SIG-M5 treated with dmso at 0.1 percent for 504 hours (cell line): ENCODE measurements at regions not wholly inside any gene's neighbourhood (a gene's known extent, or its start where the extent isn't known, plus 50 kb on each side); places are given as distances from the start of the nearest gene placed in this dataset.
"Not testable (repeated sequence)": the region's sequence is repeated elsewhere in the genome, so short reads cannot be mapped to it uniquely, and the experiment has no call there.

Experiments
- DNase-seq: peaks from one replicate; lab custom pipeline; 2025; ENCODE audit not compliant: unreplicated experiment; lab: John Stamatoyannopoulos, UW

- DNase-seq: no peak
Observed at GRCh38 chr6:85134172-85134571, 315.7 kb upstream of the NT5E start.

GRCh38 chr6:85132091-85132490, 317.8 kb upstream of the NT5E start:
- DNase-seq: no peak

GRCh38 chr6:85130743-85131142, 319.1 kb upstream of the NT5E start:
- DNase-seq: no peak

GRCh38 chr6:85129881-85130280, 320.0 kb upstream of the NT5E start:
- DNase-seq: no peak

GRCh38 chr6:85128781-85129180, 321.1 kb upstream of the NT5E start:
- DNase-seq: no peak

GRCh38 chr6:85128256-85128655, 321.6 kb upstream of the NT5E start:
- not testable (repeated sequence) for DNase-seq

GRCh38 chr6:85127696-85128243, 322.1 kb upstream of the NT5E start:
- DNase-seq: no peak

- no peak for DNase-seq
Observed at GRCh38 chr6:85127168-85127498, 322.8 kb upstream of the NT5E start.

- no peak for DNase-seq
Observed at GRCh38 chr6:85126485-85127167, 323.3 kb upstream of the NT5E start.

- DNase-seq: no peak
Observed at GRCh38 chr6:85125526-85125925, 324.4 kb upstream of the NT5E start.

GRCh38 chr6:85124472-85125354, 325.2 kb upstream of the NT5E start:
- DNase-seq: no peak

GRCh38 chr6:85121158-85121557, 328.7 kb upstream of the NT5E start:
- DNase-seq: no peak

GRCh38 chr6:85118652-85119235, 331.1 kb upstream of the NT5E start:
- no peak for DNase-seq

- DNase-seq: no peak
Observed at GRCh38 chr6:85118233-85118632, 331.6 kb upstream of the NT5E start.

GRCh38 chr6:85116475-85116874, 333.4 kb upstream of the NT5E start:
- DNase-seq: no peak

- DNase-seq: no peak
Observed at GRCh38 chr6:85115876-85116275, 334.0 kb upstream of the NT5E start.

- DNase-seq: no peak
Observed at GRCh38 chr6:85115376-85115775, 334.5 kb upstream of the NT5E start.

- no peak for DNase-seq
Observed at GRCh38 chr6:85114581-85114935, 335.3 kb upstream of the NT5E start.

GRCh38 chr6:85113934-85114580, 335.8 kb upstream of the NT5E start:
- DNase-seq: no peak

- no peak for DNase-seq
Observed at GRCh38 chr6:85112540-85112939, 337.3 kb upstream of the NT5E start.

- DNase-seq: no peak
Observed at GRCh38 chr6:85111481-85112011, 338.3 kb upstream of the NT5E start.
